IgD-negative memory B cell (primary cell): ENCODE measurements at regions not wholly inside any gene's neighbourhood (a gene's known extent, or its start where the extent isn't known, plus 50 kb on each side); places are given as distances from the start of the nearest gene placed in this dataset.
A peak's percentile ranks its signal among the peaks of the same experiment; 100 is the strongest.
"Not testable (repeated sequence)": the region's sequence is repeated elsewhere in the genome, so short reads cannot be mapped to it uniquely, and the experiment has no call there.

Experiments used
- H3K27ac Mint-ChIP-seq, 3 donors: one replicate each; pipeline ENCODE4 v1.8.0; 2020 to 2022; ENCODE audit warnings: mild to moderate bottlenecking in 3 of 3, mixed read lengths in 3 of 3, moderate library complexity in 1 of 3
- H3K27me3 Mint-ChIP-seq: one replicate; pipeline ENCODE4 v1.8.0; 2021; ENCODE audit warnings: mixed read lengths
- H3K36me3 Mint-ChIP-seq: one replicate; pipeline ENCODE4 v1.8.0; 2020; ENCODE audit warnings: mild to moderate bottlenecking, mixed read lengths
- H3K4me1 Mint-ChIP-seq, 3 donors: one replicate each; pipeline ENCODE4 v1.8.0; 2020 to 2022; ENCODE audit warnings: mixed read lengths in 3 of 3, mild to moderate bottlenecking in 1 of 3
- H3K4me3 Mint-ChIP-seq, 4 donors: one replicate each; pipeline ENCODE4 v1.8.0; 2020 to 2022; ENCODE audit warnings: mild to moderate bottlenecking in 4 of 4, mixed read lengths in 4 of 4, moderate library complexity in 3 of 4
- H3K9me3 Mint-ChIP-seq, 3 donors: one replicate each; pipeline ENCODE4 v1.8.0; 2020 to 2021; ENCODE audit warnings: mixed read lengths in 3 of 3, mild to moderate bottlenecking in 1 of 3

GRCh38 chr2:90297701-90298100 lies 1606.2 kb downstream of the RPIA start:
- H3K4me3 Mint-ChIP-seq, H3K27me3 Mint-ChIP-seq, H3K27ac Mint-ChIP-seq, H3K4me1 Mint-ChIP-seq, H3K9me3 Mint-ChIP-seq, H3K36me3 Mint-ChIP-seq: not testable (repeated sequence)

GRCh38 chr2:90298126-90298755 lies 1606.8 kb downstream of the RPIA start:
- H3K36me3 Mint-ChIP-seq, H3K4me1 Mint-ChIP-seq, H3K27ac Mint-ChIP-seq, H3K4me3 Mint-ChIP-seq, H3K9me3 Mint-ChIP-seq, H3K27me3 Mint-ChIP-seq: not testable (repeated sequence)

- H3K4me3 Mint-ChIP-seq, H3K4me1 Mint-ChIP-seq, H3K27me3 Mint-ChIP-seq, H3K36me3 Mint-ChIP-seq, H3K9me3 Mint-ChIP-seq, H3K27ac Mint-ChIP-seq: not testable (repeated sequence)
Measured at GRCh38 chr2:90298983-90299382, 1607.5 kb downstream of the RPIA start.

- H3K4me3 Mint-ChIP-seq = peak overlapping the region in 3 of 4 donors; percentile 67 to 93 (median 90)
- not testable (repeated sequence) for H3K36me3 Mint-ChIP-seq, H3K27me3 Mint-ChIP-seq, H3K4me1 Mint-ChIP-seq, H3K9me3 Mint-ChIP-seq
- peak overlapping the region in 1 of 3 donors; percentile 83 for H3K27ac Mint-ChIP-seq
Measured at GRCh38 chr2:90322982-90323381, 1631.5 kb downstream of the RPIA start.

- Mint-ChIP-seq H3K4me3 (peak overlapping the region in 2 of 4 donors; percentile 59 to 67), H3K27ac (peak overlapping the region in 1 of 3 donors; percentile 83)
- not testable (repeated sequence) for H3K9me3 Mint-ChIP-seq, H3K36me3 Mint-ChIP-seq, H3K27me3 Mint-ChIP-seq, H3K4me1 Mint-ChIP-seq
Measured at GRCh38 chr2:90323612-90324558, 1632.4 kb downstream of the RPIA start.

- H3K27ac Mint-ChIP-seq = peak overlapping the region in 1 of 3 donors; percentile 83
- H3K9me3 Mint-ChIP-seq, H3K36me3 Mint-ChIP-seq, H3K4me1 Mint-ChIP-seq, H3K27me3 Mint-ChIP-seq: not testable (repeated sequence)
- H3K4me3 Mint-ChIP-seq = peak overlapping the region in 1 of 4 donors; percentile 67
Measured at GRCh38 chr2:90324672-90325071, 1633.2 kb downstream of the RPIA start.

GRCh38 chr2:90325796-90326353 lies 1634.4 kb downstream of the RPIA start:
- not testable (repeated sequence) for H3K27me3 Mint-ChIP-seq, H3K27ac Mint-ChIP-seq

GRCh38 chr2:90355546-90355945 lies 1664.1 kb downstream of the RPIA start:
- not testable (repeated sequence) for H3K36me3 Mint-ChIP-seq, H3K27ac Mint-ChIP-seq, H3K4me1 Mint-ChIP-seq, H3K4me3 Mint-ChIP-seq, H3K27me3 Mint-ChIP-seq, H3K9me3 Mint-ChIP-seq

More at GRCh38 chr2:90325796-90326353, 1634.4 kb downstream of the RPIA start:
- H3K4me3 Mint-ChIP-seq, H3K9me3 Mint-ChIP-seq, H3K4me1 Mint-ChIP-seq, H3K36me3 Mint-ChIP-seq: not testable (repeated sequence)

GRCh38 chr2:90359344-90359743 lies 1667.9 kb downstream of the RPIA start:
- H3K36me3 Mint-ChIP-seq, H3K27me3 Mint-ChIP-seq, H3K27ac Mint-ChIP-seq, H3K9me3 Mint-ChIP-seq, H3K4me3 Mint-ChIP-seq, H3K4me1 Mint-ChIP-seq: not testable (repeated sequence)

- H3K36me3 Mint-ChIP-seq, H3K4me1 Mint-ChIP-seq, H3K9me3 Mint-ChIP-seq, H3K4me3 Mint-ChIP-seq, H3K27ac Mint-ChIP-seq, H3K27me3 Mint-ChIP-seq: not testable (repeated sequence)
Measured at GRCh38 chr2:90359887-90360730, 1668.6 kb downstream of the RPIA start.

- not testable (repeated sequence) for H3K4me1 Mint-ChIP-seq, H3K9me3 Mint-ChIP-seq, H3K4me3 Mint-ChIP-seq, H3K27me3 Mint-ChIP-seq, H3K27ac Mint-ChIP-seq, H3K36me3 Mint-ChIP-seq
Measured at GRCh38 chr2:90360731-90361035, 1669.2 kb downstream of the RPIA start.
